ENCODE measurements at regions not wholly inside any gene's neighbourhood (a gene's known extent, or its start where the extent isn't known, plus 50 kb on each side); places are given as distances from the start of the nearest gene placed in this dataset.

DNA sequence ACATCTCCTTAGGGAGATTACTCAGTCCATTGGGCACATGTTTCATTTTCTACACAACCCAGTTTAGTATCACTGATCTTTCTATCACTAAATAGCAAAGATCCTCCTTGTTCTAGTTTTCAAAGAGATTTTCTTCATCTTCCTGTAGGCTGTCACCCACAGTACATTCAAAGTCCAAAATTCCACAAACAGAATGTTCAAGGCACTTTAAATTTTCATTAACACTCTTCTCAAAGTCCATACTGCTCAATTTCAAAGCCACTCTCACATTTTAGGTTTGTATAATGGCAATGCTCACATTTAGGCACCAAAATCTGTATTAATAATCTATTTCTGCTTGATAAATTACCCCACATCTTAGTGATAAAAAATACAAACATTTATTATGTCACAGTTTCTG lies 152.8 kb downstream of the FSIP2 start:
- DNase-seq (ENCODE audit: low read depth) = no peak

DNA sequence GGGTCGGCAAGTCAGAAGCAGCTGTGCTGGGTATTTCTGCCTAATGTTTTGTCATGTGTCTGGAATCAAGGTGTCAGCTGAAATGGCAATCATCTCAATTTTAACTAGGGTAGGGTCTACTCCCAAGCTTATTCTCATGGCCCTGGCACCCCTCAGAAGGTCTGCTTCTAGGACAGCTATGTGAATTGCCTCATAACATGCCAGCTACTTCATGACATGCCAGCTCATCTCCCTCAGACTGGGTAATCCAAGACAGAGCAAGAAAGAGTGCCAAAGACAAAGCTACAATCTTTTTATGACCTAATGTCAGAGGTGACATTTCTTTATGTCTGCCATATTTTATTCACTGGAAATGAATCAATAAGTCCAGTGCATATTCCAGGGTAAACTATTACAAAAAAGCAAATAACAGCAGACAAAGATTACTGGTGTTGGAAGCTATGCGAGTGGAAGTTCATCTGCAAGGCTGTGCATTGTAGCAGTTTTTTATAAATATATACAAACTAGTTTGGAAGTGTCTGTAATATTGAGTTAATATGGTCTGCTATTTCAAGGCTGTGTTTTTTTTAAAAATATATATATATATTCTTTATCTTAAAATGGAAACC lies 153.3 kb downstream of the FSIP2 start:
- no peak for DNase-seq (ENCODE audit: low read depth)

DNA sequence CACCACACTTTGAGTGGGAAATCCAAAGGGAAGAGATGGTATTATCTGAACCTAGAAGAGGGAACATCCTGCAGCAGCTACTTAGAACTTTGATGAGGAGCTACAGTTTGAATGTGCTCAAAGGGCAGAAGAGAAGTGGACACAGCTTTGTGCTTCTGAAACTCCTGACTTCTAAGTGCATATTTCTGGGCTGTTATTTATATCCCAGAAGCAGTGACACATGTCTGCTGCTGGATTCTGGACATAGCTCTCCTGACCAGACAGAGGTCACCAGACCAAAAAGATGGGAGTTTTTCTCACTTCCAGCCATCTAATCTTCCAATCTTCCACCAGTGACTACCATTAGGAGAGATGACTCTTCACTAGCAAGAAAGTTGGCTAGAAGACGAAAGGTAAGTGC lies 153.9 kb downstream of the FSIP2 start:
- no peak for DNase-seq (ENCODE audit: low read depth)

DNA sequence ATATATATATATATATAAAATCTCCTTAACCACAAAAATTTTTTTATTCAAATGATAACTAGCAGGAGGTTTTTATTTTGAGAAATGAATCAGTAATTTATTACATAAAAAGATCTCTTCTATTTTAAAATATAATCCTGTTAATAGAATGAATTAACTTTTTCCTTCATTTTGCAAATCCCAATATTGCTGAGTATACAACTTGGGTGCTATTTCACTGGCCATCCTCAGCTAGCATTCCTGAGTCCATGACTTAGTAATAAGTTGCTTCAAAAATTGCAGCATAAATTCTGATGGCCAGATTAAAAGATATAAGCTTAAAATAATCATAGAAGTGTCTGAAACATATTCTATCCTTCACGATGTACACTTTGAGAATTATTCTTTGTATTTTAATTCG lies 155.6 kb downstream of the FSIP2 start:
- no peak for DNase-seq (ENCODE audit: low read depth)

DNA sequence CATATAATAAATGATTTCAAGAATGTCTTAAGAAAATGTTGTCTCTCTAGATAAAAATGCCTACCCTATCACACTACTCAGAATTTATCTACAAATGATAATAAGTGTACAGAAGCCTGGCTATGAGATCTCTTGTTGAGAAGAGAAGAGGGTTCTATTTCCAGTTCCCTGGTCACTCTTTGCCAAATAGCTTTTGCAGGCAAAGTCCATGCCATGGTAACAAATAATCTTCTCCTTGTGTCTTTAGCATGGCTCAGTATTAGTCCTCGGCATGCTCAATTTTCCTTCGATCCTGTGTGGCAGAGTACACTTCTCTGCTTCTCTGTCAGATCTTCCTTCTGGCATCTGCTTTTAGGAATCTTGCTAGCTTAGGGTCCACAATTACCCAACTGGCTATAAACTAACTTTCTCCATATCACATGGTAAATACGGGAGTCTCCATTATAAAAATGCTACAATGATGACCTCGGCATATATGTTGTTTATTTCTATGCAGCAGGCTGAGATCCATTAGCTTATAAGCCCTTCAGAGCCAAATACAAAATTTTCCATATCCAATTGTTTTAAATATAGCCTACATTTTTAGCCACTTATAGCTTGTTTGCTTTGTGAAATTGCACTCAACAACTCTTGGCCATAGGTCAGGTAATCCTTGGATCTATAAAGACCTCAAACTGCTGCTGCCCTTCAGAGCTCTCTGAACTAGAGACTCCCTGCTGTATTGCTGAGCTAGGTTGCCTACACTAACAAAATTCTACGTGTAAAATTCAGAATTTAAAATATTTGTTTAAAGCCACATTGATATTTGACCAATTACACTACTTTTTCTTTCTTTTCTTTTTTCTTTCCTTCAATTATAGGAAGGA lies 157.5 kb downstream of the FSIP2 start:
- no peak for DNase-seq (ENCODE audit: low read depth)

DNA sequence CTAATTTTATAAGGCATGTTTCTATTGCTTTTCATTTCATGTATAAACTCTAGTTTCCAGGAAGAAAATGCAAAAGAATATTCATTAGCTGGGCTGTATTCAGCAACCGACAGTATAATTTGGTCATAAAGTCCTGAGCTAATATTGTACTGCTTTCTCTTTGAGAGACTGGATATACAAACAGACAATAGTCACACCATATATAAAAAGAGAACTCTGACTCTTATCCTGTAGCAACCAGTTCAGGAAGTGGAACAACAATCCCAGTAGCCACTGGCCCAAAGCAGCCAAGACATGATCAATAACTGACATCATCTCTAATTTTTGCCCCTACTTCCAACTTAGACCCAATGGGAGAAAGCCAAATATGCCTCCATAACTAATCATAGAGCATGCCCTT lies 160.8 kb downstream of the FSIP2 start:
- DNase-seq (ENCODE audit: low read depth) = no peak

DNA sequence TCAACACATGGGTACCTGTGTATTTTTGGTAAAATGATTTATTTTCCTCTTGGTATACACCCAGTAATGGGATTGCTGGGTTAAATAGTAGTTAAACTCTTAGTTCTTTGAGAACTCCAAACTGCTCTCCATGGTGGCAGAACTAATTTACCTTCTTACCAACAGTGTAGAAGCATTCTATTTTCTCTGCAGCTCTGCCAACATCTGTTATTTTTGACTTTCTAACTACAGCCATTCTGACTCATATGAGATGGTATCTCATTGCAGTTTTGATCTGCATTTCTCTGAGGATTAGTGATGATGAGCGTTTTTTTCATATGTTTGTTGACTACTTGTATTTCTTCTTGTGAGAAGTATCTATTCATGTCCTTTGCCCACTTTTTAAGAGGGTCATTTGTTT lies 180.6 kb downstream of the FSIP2 start:
- DNase-seq (ENCODE audit: low read depth) = peak; percentile 18

DNA sequence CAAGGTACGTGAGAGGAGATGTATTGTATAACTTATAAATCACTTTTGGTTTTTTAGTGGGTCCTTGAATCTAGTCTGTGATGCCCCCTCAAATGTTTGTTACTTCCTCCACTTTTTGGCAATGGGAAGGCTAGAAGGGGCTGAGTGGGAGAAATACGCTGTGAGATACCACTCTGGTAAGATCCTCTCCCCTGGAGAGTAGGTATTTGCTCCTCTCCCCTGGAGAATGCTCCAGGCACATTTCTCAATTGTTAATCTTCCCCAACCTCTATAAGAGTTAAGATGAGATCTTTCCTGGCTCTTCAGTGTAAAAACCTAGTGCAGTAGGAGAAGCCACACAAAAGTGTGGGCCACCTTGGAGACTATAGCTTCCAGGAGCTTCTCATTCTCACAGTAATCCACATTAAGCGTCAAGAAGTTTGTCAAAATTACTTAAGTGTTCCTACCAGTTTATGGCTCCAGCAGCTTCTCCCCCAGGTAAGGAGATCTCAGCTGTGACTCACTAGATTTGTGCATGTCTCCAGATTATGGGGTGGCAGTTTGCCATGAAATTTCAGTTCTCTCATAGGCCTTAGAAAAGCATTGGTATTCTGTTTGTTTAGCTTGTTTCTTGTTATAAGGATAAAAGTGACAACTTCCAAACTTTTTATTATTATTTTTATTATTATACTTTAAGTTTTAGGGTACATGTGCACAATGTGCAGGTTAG lies 182.6 kb downstream of the FSIP2 start:
- peak; percentile 18 for DNase-seq (ENCODE audit: low read depth)

DNA sequence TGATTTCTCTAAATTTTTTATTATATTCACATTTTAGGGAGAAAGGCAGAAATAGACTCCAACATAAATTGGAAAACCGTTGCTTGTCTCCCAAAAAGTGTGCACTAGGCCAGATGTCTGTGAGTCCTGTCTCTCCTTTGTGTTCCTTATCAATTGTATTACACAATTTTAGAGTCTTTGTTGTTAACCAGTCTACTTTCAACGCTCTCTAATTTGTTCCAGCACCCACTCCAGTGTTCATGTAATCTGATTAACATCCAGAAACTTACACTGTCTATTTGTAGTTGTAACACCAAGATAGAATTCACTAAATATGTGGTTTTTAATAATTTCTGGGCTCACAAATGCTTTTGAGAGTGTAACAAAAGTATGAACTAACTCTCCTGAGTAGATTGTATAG lies 195.6 kb downstream of the FSIP2 start:
- DNase-seq (ENCODE audit: low read depth) = no peak

DNA sequence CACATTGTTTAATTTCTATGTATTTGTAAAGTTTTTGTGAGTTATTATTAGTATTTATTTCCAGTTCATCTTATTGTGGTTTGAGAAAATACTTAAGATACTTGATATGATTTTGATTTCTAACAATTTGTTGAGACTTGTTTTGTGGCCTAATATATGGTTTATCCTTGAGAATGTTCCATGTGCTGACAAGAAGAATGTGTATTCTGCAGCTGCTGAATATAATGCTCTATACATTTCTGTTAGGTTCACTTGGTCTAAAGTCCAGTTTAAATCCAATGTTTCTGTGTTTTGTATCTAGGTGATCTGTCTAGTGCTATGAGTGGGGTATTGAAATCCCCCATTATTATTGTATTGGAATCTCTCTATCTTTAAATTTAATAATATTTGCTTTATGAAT lies 201.3 kb downstream of the FSIP2 start:
- DNase-seq (ENCODE audit: low read depth) = no peak

DNA sequence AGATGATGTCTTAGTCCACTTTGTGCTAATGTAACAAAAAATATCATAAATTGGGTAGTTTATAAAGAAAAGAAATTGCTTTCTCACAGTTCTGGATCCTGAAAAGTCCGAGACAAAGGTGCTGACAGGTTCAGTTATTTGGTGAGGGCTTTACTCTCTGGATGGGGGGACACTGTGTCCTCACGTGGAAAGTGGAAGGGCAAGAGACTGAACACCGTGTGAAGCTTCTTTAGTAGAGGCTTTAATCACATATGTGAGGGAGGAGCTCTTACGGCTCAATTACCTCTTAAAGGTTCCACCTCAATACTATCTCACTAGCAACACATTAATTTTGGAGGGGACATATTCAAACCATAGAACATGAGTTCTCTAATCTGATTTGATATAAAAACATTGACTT lies 204.3 kb downstream of the FSIP2 start:
- DNase-seq (ENCODE audit: low read depth) = no peak

DNA sequence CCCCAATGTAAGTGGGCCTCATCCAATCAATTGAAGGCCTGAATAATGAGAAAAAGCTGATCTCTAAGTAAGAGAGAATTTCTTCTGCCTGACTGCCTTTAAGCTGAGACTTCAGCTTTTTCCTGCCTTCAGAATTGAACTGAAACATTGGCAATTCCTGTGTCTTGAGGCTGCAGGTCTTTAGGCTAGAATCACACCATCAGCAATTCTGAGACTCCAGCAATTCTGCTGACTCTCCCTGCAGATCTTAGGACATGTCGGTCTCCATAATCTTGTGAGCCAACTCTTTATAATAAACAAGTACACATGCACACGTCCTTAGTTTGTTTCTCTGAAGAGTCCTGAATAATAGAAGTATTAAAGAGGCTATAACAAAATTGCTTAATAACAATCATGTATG lies 209.1 kb downstream of the FSIP2 start:
- no peak for DNase-seq (ENCODE audit: low read depth)

DNA sequence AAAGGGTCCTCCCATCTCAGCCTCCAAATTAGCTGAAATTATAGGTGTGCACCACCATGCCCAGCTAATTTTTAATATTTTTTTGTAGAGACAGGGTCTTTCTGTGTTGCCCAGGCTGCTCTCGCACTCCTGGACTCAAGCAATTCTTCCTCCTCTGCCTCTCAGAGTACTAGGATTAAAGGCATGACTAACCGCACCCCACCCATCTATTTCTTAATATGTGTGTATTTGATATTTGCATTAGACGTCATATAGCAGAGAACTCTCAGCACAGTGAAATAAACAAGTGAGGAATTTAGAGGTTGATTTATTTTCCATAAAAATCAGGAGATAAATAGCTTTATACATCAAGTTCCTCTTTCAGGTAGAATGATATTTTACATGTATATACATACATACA lies 213.5 kb downstream of the FSIP2 start:
- no peak for DNase-seq (ENCODE audit: low read depth)

DNA sequence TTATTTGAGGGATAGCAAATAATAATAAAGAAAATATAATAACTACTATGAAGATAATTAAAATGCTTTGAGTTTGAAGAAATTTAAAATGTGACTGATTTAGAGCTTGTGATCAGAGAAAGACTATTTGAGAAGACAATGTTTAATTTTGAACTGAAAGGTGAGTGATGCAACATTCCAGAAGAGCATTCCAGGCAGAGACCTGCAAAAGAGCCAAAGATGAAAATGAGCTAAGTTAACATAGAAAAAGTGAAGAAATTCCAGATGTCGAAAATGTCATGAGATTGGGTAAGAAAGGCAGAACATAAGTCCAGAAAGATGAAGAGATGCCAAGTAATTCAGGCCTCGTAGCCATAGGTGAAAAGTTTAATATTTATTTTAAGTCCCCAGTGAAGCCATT lies 215.8 kb downstream of the FSIP2 start:
- DNase-seq (ENCODE audit: low read depth) = no peak

DNA sequence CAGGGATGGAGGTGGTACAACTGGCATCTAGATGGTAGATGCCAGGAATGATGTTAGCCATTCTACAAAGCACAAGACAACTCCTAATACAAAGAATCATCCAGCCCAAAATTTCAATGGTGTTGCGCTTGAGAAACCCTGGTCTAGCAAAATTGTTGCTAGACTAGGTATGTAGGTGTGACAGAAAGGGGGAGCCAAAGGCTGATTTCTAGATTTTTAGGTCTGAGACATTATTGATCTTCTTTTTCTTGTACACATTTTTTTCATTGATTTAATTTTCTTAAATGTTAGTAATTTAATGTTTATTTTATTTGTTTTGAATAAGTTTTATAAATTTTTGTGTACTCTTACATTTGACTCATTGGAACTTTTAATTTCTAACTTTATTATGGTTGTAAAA lies 216.4 kb downstream of the FSIP2 start:
- DNase-seq (ENCODE audit: low read depth) = no peak

DNA sequence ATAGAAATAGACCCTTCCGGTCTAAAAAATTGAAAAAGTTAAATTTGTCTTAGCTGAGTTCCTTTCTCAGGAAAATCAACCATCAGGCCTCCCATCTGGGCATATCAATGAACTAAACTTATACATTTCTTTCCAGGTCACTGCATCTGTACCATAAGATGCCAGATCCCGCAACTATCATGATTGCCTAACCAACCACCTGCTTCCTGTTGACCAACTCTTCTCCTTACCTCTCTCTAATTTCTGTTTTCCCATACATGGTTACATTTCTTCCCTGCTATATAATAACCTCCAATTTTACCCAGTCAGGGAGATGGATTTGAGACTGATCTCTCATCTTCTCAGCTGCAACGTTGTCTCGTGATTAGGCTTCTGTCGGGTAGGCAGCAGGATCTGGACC lies 228.7 kb downstream of the FSIP2 start:
- no peak for DNase-seq (ENCODE audit: low read depth)

DNA sequence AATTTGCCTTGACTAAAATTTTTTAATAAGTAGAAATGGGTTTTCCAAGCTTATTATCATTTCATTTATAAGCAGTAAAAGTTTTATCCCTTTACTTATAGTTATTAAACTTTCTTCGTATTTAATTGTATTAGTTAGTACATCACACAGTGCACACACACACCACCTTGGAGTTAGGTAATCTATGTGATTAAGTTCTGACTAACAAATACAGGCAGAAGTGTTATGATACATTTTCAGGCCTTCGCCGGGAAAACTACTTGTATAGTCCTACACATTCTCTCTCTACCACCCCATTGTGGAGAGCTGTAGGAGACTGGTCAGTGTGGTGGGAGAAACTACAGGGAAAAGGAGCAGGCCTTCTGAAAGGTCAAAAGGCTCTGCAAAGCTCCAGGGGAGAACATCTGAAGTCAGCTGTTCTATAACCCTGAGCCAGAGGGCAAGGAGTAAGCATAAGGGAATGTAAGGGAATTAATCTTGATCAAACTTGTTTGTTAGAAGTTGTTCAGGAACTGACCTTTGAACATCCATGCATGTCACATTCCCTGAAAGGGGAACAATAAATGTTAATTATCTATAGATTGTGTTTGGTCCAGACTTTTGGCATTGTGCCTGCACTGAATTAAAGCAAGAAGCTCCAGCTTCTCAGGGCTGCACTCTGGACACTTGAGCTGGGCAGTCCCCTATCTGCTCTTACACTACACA lies 231.7 kb downstream of the FSIP2 start:
- no peak for DNase-seq (ENCODE audit: low read depth)

DNA sequence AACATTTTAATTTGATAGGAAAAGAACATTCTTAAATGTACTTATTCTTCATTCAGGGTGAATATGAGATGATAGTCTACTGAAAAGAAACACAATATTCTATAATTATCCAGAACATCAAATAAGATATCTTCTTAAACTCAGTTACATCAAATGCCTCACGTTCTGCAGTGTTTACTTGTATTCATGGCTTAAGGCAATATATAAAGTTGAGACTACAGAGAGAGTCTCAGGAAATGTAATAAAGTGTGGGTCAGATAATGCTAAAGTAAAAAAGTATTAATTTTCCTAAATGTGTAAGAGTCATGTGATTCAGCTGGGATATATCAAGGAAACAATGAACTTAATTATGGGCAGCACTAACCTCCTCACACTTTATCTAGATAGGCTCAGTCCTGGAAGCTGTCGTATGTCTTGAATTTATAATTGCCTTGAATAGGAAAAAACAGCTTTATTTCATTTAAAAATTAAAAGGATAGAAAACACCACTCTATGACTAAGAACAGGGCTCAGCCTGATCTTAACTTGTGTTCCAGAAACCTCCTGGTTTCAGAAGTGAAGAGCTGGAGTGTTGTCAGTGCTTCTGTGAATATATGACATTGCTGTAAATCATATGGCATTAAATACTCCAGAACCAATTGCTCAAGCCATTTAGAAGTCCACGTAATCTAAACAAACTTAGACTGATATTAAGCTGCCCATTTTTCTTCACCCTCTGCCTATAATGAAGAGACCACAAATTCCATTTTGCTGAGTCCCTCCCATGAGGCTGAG lies 240.2 kb downstream of the FSIP2 start:
- peak; percentile 33 for DNase-seq (ENCODE audit: low read depth)

DNA sequence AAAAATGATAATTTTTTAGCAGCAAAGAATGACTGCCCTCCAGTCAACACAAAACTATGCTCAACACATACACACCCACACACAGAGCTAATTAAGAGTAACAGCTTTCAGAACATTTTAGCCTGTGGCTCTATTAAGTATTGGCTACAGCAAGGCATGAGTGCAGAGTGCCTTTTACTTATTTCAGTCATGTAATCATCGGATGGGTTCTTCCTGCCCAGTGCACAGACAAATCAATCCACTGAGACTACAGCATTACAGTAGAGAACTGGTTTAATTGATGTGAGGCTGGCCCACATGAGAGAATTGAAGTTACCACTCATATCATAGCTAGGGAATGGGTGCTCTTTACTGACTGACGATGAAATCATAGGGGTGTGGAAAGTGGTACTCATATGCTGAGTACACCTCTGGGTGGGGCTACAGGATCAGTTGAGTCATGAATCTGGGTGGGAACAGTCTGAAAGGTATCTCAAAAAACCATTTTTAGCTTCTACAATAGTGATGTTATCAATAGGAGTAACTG lies 241.0 kb downstream of the FSIP2 start:
- peak; percentile 5 for DNase-seq (ENCODE audit: low read depth)

DNA sequence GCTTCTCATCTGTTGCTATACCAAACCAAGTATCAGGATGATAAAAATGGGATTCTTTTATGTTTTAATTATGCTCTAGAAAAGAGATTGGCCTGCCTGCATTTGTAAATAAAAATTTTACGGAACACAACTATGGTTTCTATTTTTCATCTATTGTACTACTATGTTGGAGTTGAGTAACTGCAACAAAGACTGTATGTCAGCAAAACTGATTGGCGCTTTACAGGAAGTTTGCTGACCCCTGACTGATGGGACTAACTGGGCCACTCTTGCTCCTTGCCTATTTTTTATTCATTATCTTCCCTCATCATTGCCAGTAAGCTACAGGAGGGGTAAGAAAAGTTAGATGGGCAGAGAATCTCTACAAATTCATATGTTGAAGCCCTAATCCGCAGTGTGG lies 242.3 kb downstream of the FSIP2 start:
- DNase-seq (ENCODE audit: low read depth) = no peak

DNA sequence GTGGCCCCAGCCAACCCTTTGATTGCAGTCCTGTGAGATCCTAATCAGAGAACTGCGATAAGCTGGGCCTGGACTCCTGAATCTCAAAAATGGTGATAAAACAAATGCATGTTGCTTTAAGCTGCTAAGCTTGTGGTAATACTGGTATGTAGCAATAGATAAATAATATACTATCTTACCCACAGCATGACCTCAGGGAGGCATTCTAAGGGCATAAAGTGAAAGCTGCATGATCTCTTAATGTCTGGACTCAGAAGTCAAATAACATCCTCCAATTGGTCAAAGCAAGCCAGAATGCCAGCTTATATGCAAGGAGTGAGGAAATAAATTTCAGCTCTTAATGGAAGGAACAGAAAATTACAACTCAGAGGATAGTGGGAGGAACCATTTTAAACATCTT lies 246.1 kb downstream of the FSIP2 start:
- DNase-seq (ENCODE audit: low read depth) = peak; percentile 1

All from M059J (cell line).